Endothelial cell of hepatic sinusoid (primary cell): ENCODE measurements at regions not wholly inside any gene's neighbourhood (a gene's known extent, or its start where the extent isn't known, plus 50 kb on each side); places are given as distances from the start of the nearest gene placed in this dataset.

Experiments used
- in situ Hi-C: cut with HindIII; loops from 2 replicates; pipeline ENCODE4 v1.10.0; 2017; ENCODE audit warnings: low sequenced_read_pairs

GRCh38 chr11:8740129-8740528, 57.5 kb downstream of the RPL27A start:
- in situ Hi-C loops, result no loop called here

DNA sequence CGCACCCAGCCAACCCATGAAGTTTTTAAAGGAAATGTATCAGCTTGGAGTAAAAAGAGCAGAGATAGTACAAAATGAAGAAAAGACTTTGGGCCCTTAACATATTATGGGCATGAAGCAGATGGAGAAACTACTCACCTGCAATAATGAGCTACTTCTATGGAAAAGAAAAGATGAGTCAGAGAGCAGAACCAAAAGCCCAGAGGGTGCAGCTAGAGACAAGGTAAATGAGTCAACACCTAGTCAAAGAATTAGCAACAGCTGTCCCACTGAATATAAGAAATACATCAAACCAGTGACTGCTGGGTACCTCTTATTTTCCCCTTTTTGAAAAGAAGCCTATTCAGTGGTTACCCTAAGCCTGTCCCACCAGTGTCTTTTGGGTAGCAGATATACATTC, 61.8 kb downstream of the RPL27A start:
- in situ Hi-C loops, result no loop called here

DNA sequence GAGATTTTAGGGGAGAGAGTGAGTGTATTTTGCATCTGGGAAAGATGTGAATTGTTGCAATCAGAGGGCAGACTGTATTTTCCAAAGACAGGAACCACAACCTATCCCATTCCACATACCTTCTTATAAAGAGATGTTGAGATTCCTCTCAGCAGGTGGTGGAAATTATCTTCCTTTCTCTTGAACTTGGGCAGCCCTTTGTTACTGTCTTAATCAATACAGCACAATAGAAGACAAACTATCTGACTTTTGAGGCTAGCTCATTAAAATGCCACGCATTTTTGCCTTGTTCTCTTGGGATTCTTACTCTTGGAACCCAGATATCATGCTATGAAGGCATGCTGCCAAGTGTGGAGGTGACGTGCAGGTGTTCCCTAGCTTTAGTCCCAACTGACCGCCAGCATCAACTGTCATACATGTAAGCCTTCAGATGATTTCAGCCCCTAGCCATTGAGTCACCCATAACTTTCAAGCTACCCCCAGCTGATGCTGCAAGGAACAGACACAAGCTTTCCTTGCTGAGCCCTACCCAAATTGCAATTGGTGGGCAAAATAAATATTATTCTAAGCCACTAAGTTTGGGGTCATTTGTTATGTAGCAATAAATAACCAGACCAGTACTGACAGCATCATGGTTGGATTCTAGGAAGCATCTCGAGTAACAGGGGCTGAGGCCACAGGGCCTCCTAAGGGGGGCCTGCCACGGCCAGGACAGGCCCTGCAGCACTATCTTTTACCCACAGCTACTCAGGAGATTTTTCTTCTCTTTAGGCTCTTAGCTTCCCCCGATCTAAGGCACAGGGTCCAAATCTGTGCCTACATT, 63.0 kb downstream of the RPL27A start:
- in situ Hi-C loops, result no loop called here

DNA sequence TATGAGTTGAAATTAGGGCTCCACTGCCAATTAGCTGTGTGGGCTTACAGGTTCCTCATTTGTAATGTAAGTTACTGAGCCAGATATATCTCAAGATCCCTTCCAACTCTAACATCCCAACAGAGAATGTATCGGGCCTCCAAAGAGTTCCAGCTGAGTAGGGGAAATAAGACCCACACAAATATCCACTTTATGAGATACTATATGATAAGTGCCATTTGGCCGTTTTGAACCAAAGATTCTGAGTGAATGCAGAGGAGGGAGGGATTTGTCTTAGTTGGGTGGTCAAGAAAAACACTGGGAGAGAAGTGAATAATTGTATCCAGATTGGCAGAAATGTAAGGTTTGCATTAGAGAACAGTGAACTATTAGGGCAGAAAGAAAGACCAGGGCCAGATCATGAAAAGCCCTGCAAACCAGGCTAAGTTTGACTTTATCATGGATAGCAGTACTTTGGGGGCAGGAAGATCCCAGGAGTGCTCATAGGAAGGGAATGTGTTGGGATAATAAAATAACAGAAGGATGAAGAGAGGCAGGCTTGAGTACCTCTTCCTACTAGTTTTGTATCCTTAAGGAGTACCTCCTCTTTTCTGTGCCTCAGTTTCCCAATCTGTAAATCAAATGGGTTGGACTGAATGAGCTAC, 63.9 kb downstream of the RPL27A start:
- in situ Hi-C loops, result no loop called here

DNA sequence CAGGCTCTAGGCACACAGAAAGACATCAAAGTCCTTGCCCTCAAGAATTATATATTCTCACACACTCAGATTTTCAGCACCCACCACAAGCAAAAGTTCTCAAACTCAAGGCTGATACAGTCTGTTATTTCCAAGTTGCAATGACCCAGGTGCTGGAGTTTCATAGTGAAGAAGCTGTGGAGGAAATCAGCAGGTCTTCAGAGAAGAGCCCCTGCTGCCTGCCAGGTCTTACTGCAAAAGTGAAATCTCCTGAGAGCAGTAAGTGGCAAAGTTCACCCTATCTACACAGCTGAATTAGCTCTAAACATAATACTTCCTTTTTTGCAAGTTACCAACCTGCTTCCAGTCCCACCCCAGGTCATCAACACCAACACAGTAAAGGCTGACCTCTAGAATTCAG, 64.6 kb downstream of the RPL27A start:
- in situ Hi-C loops, result no loop called here

GRCh38 chr11:8748317-8748716, 65.7 kb downstream of the RPL27A start:
- in situ Hi-C loops, result no loop called here

DNA sequence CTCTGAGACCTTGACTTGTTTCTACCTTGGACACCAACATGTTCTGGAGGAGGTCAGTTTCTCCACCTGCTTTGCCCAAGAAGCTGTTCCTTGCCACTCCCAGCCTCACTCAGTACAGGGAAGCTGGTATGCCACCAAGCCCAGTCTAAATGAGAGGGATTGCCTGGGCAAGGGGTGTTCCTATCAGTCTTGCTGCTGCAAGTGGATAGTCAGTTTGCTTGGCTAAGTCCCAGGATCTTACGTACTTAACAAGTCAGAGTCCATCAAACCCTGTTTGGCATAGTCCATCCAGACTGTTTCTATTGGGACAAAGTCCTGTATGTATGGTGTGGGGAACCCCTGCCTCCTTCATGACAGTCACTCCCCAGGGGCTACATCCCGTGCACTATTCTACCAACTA, 66.6 kb downstream of the RPL27A start:
- in situ Hi-C loops, result no loop called here

DNA sequence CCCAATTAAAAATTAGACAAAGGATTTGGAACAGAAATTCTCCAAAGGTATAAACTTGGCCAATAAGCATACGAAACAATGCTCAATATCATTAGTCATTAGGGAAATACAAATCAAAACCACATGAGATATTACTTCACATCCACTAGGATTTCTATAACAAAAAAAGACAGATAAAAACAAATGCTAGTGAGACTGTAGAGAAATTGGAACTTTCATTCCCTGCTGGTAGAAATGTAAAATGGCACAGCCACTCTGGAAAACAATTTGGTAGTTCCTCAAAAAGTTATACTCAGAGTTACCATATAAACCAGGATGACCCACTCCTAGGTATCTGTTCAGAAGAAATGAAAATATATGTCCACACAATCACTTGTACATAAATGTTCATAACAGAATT, 71.6 kb downstream of the RPL27A start:
- in situ Hi-C loops, result no loop called here

GRCh38 chr11:8756201-8756600, 73.6 kb downstream of the RPL27A start:
- in situ Hi-C loops, result no loop called here

GRCh38 chr11:8757047-8757446, 74.5 kb downstream of the RPL27A start:
- in situ Hi-C loops, result no loop called here

- in situ Hi-C loops, result no loop called here
Observed at GRCh38 chr11:8757533-8757932, 74.9 kb downstream of the RPL27A start.

DNA sequence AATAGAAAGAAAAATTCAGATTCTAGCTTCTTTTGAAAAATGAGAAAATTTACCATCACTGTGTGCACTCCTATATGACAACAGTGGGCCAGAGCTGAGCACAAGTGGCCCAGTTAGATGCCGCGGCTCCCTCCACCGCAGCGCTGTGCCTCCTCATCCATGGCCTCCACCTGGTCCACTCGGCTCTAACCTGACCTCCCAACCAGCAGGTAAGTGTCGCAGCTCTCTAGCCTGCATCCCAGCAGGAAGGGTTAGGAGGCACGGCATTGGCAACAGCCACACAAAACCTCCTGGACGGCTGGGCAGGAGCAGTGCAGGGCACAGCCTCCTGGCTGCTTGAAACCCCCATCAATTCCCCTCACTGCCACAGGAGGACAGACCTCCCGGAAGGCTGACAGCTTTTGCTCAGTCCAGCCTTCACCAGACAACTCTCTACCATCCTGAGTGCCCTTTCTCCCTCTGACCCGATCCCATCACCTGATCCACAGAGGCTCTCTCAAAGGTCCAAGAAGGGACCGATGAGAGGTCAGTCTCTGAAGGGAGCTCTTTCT, 76.1 kb downstream of the RPL27A start:
- in situ Hi-C loops, result no loop called here

DNA sequence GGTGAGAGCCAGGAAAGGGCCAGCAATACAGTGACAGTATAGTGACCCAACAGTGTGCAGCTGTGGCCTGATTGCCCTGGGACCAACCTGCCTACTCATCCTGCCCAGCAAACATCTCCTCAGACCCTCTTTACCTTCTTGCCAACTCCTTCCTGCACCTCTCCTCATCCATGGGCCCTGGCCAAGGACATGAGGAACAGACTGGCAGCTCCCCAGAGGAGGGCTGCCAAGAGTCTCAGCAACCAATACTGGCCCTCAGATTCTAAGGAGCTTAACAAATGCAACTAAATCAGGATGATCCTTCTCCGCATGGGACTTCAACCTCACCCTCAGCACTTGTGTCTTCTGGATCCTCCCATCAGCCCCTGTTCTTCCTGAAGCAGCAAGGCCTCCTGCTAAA, 77.0 kb downstream of the RPL27A start:
- in situ Hi-C loops, result no loop called here

- in situ Hi-C loops, result no loop called here
Observed at GRCh38 chr11:8760896-8761295, 78.3 kb downstream of the RPL27A start.

- in situ Hi-C loops, result no loop called here
Observed at GRCh38 chr11:8763070-8763685, 80.6 kb downstream of the RPL27A start.

- in situ Hi-C loops, result no loop called here
Observed at GRCh38 chr11:8765294-8765693, 82.7 kb downstream of the RPL27A start.

DNA sequence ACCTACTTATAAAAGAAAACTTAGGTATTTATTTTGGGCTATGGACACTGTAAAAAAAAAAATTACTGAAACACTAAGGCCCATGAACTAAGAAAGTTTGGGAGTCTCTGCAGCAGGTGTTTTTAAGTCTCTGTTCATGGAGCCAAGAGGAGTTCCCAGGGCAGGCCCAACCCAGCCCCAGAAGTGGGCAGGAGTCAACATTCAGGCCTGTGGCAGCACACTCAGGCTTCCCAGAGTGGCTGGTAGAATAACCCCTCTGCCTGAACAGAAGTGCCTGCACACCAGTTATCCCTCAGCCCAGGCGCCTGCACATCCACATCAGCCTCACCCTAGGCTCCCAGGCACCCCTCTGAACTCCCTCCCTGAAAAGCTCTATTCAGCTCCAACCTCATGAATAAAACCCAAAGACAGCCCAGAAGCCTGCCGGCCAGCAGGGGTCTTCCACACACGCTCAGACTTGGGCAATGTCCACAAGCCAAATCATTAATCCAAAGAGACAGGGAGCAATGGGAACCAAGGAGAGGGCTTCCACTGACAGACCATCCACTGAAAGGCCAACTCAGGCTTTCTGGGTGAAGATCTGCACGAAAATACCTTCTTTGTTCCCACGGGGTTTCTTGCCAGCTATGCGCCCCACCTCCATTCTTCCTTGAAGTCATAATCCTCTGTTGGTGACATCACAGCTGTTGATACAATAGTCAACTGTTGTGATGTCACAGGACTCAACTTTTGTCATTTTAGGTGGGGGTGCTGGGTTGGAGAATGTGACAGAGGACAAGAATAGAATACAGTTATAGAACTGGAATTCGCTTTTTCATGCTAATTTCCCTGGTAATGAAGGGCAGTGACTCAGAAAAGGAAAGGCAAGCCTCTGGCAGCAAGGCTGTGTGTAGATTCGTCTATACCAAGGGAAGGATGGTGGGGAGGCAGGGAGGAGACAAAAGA, 83.7 kb downstream of the RPL27A start:
- in situ Hi-C loops, result no loop called here

DNA sequence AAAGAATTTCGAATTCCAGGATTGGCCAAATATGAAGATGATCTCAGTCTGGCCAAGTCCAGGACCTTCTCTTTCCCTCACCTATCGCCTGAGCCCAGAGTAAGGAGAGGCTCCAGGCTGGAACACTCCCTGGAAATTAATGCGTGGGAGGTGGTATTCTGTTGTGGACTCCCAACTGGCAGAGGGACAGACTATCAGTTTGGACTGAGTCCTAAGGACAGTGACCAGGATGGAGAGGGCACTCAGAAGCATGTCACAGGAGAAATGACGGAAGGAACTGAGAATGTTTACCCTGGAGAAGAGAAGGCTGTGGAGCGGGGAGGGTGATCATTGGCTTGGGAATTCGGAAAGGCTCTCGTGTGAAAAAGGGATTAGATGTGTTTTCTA, 84.4 kb downstream of the RPL27A start:
- in situ Hi-C loops, result no loop called here

DNA sequence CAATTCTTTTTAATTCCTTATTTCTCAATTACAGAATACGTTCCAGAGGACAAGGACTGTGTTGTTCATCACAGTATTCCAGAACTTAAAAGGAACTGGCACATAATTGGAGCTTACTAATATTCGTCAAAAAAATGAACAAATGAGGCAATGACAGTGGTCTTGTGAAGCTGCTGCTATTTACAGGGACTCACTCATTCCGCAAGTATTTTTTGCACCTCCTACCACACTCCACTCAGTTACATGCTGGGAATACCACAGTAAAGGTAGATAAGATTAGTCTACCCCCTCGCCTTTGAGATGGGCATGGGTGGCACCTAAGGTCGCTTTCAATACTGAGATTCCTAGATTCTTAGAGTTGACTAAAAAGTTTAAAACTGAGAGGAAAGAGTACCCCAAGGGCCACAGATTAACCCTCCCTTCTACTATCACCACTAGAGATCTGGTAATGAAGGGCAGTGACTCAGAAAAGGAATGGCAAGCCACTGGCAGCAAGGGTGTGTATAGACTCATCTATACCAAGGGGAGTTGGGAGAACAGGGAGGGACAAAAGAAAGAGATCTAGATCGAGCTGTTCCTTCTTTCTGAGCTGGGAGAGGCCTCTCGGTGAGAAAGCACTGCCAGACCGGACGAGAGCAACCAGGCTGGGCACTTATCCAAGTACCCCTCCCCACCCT, 85.0 kb downstream of the RPL27A start:
- in situ Hi-C loops, result no loop called here

DNA sequence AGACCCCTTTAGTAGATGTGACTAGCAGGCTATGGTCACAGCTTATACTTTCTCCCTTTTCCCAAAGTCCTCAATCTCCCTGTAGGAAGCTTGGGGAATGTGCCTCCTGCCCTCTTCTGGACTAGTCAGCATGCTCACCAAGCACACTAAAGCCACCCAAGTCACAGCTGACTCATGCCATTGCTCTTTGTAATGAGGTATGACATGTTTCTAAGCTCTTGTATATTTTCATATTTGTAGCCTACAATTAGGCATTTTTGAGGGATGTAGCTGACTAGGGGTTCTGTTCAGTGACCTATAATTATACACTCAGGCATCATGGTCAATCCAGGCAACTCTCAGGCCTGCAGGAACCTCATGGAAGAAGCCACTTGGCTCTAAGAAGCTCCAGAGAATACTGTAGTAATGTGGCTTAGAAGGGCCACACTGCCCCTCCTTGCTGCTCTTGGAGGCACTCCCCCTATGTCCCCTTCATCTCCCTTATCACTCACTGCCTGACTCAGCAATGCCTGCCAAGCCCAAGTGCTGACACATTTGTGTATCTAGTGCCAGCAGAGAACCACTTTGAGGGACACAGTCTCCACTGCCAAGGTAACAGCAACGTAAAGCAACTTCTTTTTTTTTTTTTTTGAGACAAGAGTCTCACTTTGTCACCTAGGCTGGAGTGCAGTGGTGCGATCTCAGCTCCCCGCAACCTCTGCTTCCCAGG, 86.2 kb downstream of the RPL27A start:
- in situ Hi-C loops, result no loop called here
